ENCODE measurements at regions not wholly inside any gene's neighbourhood (a gene's known extent, or its start where the extent isn't known, plus 50 kb on each side); places are given as distances from the start of the nearest gene placed in this dataset.

DNA sequence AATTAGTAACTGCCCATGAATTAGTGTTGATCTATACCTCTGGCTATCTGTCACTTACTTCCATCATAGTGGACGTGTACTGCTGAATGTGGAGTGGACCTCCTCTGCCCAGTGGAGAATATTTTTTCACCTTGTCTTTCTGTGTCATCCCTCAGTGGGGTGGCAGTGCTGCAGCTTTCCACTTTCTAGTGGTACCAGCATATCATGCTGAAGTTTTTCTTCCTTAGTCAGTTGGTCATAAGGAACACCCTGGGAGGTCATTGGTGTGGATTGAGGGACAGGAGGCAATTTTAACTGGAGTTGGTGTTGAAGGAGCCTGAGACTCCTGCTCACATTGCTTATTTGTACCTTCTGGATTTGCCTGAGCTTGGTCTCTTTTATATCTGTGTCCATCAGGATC is 151.7 kb upstream of the ANKH start:
- DNase-seq (ENCODE audit: low read depth): no peak
- in situ Hi-C loops (cut with HindIII; ENCODE audit: low pct_unique_long_range_greater_than_20kb, low sequenced_read_pairs): no loop called here

DNA sequence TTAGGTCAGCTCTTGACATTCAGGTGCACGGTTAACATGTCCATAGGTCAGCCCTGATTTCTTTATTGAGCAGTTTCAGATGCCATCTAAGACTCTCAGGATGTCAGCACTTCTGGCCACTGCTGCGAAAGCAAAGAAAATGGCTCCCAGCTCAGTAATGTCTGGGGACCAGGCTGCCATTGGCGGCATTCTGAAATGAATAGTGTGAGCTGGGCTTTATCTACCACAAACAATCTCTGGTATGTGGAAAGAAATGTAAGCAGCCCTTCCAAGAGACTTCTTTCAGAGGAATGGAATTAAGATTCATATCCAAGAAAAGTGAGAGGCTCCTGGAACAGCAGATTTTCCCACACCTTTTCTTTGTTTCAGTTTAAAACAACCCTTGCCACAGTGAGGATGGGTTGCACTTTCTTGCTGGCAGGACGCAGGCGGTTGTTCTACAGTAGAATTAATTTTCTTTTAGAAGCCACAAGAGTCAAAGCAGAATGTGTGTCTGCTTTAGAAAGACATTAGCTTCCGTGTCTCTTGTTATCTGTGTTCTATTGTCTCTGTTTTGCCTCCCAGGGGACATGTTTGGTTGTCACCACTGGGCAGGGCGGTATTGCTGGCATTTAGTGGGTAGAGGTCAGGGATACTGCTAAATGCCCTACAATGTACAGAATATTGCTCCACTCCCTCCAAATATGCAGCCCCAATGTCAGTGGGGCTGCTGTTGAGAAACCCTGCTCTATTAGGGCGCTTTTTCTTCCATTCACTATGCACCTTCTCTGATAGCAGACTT is 149.9 kb upstream of the ANKH start:
- peak; percentile 4 for DNase-seq (ENCODE audit: low read depth)
- in situ Hi-C loops (cut with HindIII; ENCODE audit: low pct_unique_long_range_greater_than_20kb, low sequenced_read_pairs): no loop called here

DNA sequence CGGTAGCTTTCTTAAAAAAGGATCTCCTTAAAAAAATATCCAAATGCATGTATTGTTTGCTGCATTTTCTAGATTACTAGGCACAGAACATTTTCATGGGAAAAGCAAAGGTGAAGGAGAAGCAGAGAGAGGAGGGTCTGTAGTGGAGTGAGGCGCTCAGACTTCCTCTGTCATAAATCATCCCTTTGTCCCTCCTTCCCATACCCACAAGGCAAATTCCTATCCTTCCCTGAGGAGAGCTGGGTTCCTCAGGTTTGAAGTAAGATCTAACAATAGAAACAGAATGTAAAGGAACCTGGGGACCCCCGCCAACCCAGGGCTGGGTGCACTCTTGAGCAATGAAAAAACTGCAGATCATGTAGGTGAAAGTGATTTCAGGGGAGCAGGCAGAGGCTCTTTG is 149.2 kb upstream of the ANKH start:
- in situ Hi-C loops (cut with HindIII; ENCODE audit: low pct_unique_long_range_greater_than_20kb, low sequenced_read_pairs): no loop called here

DNA sequence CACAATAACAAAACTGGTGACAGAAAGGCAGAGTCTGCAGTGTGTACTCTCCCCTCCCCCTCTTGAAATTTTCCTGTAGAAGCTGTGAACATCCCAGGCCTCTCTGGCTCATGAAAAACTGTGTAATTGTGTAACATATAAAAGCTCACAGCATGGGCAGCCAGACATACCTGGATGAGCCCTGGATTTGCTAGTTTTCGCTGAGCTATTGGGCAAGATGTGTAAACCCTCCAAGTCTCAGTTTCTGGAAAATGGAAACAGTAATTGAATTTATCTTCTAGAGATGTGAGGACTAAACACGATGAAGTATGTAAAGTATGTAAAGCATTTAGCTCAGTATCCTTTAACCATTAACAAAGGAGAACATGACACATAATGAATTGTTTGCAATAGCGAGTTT is 143.2 kb upstream of the ANKH start:
- DNase-seq (ENCODE audit: low read depth): peak; percentile 14
- in situ Hi-C loops (cut with HindIII; ENCODE audit: low pct_unique_long_range_greater_than_20kb, low sequenced_read_pairs): no loop called here

More for the DNA sequence above, 149.2 kb upstream of the ANKH start:
- no peak for DNase-seq (ENCODE audit: low read depth)

DNA sequence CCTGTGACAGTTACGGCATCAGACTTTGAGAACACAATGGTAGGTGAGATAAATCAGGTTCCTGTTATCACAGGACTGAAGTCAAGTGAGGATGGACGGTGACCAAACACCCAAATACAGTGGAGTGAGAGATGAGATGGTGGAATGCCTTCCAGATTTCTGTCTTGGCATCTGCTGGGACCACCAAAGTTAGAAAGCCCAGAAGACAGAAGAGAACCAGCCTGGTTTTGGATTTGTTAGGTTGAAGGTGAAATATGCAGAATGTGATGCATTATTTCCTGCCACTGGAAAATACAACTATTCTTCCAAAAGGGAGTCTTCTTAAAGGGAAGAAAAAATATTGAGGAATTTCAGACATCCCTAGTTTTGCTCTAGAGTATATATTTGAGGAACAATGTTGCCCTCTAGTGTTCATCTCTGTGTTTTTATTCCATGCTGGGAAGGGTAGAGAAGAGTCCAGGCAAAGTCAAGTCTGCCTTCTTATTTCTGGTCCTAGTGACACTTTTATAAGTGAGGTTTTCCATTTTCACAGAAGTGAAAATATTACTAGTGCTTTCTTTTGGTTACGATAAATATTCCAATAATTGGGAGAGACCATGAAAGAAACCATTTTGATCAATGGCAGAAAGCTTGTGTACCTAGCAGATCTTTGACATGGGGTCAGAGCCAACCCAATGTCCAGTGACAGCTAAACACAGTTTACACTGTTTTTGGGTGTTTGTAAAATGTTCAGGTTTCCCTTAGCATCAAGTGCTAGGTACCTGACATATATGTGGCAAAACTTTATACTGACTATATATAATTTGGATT is 142.3 kb upstream of the ANKH start:
- DNase-seq (ENCODE audit: low read depth): peak; percentile 67
- in situ Hi-C loops (cut with HindIII; ENCODE audit: low pct_unique_long_range_greater_than_20kb, low sequenced_read_pairs): no loop called here

DNA sequence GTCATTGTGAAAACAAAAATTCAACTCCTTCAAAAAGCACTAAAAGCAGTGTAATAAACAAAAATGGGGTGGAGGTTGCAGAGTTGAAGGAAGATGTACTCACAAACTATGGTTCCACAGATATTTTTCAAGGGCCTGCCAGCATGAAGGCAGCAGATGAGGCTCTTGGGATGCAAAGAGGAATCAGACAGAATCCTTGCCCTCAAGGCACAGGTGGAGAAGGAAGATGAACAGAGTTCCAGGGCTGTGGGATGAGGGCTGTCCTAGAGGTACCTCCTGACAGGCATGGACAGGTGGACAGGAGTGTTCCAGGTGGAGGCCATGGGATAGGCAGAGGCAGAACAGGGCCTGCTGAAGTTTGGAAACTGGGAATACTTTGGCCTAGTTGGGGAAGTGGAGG is 140.5 kb upstream of the ANKH start:
- in situ Hi-C loops (cut with HindIII; ENCODE audit: low pct_unique_long_range_greater_than_20kb, low sequenced_read_pairs): no loop called here
- no peak for DNase-seq (ENCODE audit: low read depth)

DNA sequence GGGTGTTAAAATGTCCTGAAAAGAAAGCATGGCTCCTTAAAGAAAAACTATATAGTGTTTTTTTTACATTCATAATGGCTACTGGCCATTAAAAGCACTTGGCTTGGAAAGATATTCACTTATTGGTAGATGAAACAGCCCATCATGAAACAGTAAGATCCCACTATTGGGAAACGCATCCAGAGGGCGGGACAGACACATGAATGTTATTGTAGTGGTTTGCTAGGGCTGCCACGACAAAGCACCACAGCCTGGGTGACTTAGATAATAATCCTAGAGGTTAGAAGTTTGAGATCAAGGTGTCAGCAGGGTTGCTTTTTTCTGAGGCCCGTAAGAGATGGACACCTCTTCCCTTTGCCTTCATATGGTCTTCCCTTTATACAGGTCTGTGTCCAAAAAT is 139.4 kb upstream of the ANKH start:
- in situ Hi-C loops (cut with HindIII; ENCODE audit: low pct_unique_long_range_greater_than_20kb, low sequenced_read_pairs): no loop called here
- DNase-seq (ENCODE audit: low read depth): no peak

DNA sequence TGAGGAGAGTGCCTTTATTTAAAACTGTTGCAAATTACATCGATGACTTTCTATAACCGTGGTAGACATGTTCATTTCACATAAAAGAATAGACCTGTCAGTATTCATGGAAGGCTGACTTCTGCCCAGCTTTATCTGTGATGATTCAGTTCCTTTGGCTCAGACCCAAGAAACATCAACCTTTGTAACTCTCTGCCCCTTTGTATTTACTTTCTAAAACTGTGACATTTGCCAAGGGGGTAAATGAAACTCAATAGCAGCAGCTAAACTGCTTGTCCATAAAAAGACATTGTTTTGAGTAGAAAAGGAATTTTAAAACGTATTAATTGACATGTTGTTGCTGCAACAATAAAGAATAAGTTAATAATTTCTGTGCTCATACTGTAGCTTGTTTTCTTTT is 137.8 kb upstream of the ANKH start:
- in situ Hi-C loops (cut with HindIII; ENCODE audit: low pct_unique_long_range_greater_than_20kb, low sequenced_read_pairs): no loop called here
- peak; percentile 83 for DNase-seq (ENCODE audit: low read depth)

DNA sequence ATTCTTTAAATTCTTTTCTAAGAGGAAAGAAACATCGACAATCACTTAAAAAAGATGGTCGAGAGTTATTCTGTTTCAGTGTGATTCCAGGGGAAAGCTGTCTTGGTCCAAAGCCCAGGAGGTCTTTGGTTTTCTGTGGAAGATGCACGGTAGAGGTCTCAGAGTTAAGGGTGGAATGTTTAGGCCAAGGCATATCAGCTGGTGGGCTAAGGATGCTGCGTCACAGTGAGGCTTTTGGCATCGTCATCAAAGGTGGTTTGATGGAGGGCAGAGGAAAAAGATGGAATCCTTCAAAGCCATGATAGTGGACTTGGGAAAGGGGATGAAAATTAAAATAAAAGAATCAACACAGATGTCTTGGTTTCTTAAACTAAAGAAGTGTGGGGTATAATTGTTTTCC is 137.3 kb upstream of the ANKH start:
- in situ Hi-C loops (cut with HindIII; ENCODE audit: low pct_unique_long_range_greater_than_20kb, low sequenced_read_pairs): no loop called here
- DNase-seq (ENCODE audit: low read depth): no peak

DNA sequence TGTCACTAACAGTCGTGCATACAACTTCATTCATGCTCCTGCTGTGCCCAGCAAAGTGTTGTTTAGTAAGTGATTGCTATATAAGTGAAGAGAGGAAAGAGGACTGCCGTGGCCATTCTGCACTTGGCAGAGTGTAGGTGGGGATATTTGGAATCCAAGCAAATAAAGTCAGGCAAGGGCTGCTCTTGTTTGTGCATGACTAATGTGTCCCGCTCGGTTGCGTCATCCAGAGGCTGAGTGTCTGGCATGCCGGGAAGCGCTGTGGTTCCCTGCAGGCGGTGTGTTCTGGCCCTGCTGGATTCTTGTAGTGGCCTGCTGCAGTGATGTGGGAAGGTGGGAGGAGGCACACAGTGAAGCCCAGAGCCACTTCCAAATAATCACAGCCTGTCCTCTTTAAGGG is 136.9 kb upstream of the ANKH start:
- in situ Hi-C loops (cut with HindIII; ENCODE audit: low pct_unique_long_range_greater_than_20kb, low sequenced_read_pairs): no loop called here
- peak; percentile 78 for DNase-seq (ENCODE audit: low read depth)

DNA sequence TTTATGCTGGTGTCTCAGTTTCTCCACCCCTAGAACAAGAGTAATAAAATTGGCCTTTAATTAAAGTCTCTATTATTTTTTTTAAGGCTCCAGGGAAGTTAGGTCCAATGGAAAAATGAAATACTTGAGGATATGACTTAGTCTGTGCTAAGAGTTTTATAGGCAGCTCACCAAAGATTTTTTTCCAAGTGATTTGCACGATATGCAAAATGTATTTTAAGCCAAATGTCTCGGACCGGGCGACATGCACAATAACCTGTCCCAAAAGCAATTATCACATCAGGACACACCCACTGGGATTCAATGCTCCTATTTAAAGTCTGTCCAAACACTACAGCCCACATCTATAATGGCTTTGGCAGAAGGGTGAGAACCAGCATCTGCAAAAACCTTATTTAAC is 136.1 kb upstream of the ANKH start:
- in situ Hi-C loops (cut with HindIII; ENCODE audit: low pct_unique_long_range_greater_than_20kb, low sequenced_read_pairs): no loop called here
- DNase-seq (ENCODE audit: low read depth): no peak

DNA sequence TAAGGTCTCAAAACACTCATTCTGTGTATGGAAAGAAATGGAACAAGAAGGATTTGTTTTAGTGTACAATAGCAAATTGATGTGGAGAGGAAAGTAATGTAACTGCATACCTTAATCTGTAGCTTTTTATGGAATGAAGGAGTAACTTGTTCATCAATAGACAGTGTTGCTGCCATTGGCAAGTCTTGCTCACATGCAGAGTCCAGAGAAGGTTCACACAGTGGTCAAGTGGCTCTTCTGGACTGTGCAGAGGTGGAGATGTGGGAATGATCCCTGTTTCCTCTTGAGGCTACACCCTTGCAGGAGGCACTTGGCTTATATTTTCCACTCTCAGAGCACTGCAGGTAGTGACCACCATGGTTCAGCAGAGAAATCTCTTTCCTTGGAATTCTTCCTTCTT is 132.9 kb upstream of the ANKH start:
- in situ Hi-C loops (cut with HindIII; ENCODE audit: low pct_unique_long_range_greater_than_20kb, low sequenced_read_pairs): no loop called here
- no peak for DNase-seq (ENCODE audit: low read depth)

DNA sequence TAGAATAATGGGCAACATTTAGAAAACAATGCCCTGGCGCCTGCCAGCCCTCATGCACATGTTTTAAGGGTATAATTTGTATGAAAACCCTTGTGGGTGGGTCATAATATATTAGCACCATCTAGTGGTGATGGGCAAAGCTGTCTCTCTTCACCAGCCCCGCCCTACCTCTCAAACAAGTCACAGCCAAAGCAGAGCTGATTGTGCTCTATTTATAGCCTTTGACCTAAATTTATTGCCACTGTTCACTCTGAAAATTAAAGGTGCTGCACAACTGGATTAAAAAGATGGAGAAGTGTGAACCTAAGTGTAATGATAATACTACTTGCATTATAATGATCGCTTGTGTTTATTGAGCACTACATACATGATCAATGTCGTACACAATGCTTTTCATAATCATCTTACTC is 131.9 kb upstream of the ANKH start:
- peak; percentile 52 for DNase-seq (ENCODE audit: low read depth)
- in situ Hi-C loops (cut with HindIII; ENCODE audit: low pct_unique_long_range_greater_than_20kb, low sequenced_read_pairs): no loop called here

DNA sequence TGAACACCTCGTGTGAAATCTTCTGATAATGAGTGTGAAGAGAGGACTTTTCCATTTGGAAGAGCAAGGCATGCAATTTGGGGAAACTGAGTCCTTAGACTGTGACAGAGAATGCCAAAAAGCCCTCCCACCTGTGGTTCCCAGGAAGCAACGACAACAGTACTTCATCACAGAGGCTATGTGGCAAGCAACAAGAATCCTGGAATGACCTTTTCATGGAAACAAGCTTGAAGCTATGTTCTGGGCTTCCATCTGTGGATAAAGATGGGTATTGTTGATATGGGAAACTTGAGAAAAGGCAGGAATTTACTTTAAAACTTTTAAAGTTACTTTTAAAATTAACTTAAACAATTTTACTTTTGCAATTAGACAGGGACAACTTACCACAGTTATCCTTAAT is 131.2 kb upstream of the ANKH start:
- in situ Hi-C loops (cut with HindIII; ENCODE audit: low pct_unique_long_range_greater_than_20kb, low sequenced_read_pairs): no loop called here
- no peak for DNase-seq (ENCODE audit: low read depth)

DNA sequence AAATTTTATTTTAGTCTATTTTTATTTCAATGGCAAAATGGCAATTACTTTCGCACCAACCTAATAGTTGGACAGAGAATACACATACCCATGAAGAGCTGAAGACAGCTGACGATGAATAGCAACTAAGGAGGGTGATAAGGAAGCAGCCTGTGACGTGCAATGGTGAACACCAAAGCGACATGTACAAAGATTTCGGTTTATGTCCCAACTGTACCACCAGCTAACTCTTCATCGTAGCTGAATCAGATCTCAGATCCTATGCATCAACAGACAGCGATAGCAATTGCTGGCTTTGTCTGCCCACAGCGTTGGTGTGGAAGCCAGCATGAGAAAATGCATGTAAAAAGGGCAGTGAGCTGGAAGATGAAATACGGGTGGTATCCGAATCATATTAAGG is 130.6 kb upstream of the ANKH start:
- in situ Hi-C loops (cut with HindIII; ENCODE audit: low pct_unique_long_range_greater_than_20kb, low sequenced_read_pairs): no loop called here
- no peak for DNase-seq (ENCODE audit: low read depth)

DNA sequence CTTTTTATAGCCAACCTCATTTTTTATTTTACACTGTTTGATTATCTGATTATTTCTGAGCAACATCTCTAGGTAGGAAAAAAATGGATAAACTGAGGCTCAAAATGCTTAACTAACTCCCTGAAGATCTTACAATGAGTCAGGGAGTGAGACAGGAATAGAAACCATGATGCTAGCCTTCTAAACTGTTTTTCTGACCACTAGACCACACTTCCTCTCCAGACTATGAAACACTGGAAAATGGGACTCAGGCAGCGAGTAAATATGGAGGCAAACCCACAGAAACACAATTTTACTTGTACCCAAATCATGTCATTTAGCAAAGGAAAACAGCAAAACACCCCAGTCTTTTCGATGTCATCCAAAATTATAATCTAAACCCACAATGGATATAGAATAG is 129.9 kb upstream of the ANKH start:
- in situ Hi-C loops (cut with HindIII; ENCODE audit: low pct_unique_long_range_greater_than_20kb, low sequenced_read_pairs): no loop called here
- no peak for DNase-seq (ENCODE audit: low read depth)

DNA sequence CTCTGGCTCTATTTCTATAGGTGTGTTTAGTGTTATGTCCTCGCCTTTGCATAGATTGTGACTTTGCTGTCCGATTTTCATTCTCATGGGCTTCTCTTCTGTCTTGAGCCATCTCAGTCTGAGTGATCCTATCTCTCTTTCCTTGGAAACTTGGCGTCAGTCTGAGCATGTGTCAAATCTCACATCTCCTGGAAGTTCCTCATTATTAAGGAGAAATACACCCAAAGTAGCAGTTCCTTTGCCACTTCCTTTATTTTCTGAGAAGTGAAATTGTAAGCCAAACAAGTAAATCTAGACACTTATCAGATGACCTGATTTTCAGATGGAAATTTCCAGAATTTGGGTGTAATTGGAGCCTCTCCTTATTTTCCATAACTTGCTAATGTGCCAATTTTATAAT is 126.9 kb upstream of the ANKH start:
- no peak for DNase-seq (ENCODE audit: low read depth)
- in situ Hi-C loops (cut with HindIII; ENCODE audit: low pct_unique_long_range_greater_than_20kb, low sequenced_read_pairs): no loop called here

DNA sequence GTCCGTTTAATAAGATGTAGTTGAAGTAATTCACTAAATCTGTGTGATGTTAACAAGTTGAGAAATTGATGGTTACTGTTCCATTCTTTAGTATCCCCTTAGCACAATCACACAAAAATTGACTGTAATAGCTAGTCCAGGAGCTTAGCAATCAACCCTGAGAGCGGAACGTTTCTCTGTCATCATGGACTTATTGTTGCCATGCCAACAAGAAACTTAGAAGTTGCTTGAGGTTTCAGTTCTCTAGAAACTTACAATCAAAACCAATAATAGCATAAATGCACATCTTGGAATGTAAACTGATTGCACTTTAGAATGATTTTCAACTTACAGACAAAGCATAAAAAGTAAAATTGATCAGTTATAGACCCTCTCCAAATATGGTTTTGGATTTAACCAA is 125.4 kb upstream of the ANKH start:
- no peak for DNase-seq (ENCODE audit: low read depth)
- in situ Hi-C loops (cut with HindIII; ENCODE audit: low pct_unique_long_range_greater_than_20kb, low sequenced_read_pairs): no loop called here

DNA sequence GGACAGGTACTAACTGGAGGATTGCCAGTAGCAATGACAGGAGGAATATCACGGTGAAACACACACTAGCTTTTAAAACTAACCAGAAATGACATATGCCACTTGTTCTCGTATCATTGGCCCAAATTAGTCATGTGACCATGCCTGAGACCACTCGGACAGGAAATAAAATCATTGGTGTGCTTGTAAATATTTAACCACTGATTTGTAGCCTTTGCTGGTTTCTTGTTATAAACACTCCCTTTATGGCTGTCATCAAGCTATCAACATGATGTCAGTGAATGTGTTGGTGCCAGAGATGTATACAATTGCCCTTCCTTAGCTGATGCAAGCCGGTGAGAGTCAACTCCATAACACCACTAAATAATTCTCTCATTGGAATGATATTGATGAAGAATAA is 123.7 kb upstream of the ANKH start:
- in situ Hi-C loops (cut with HindIII; ENCODE audit: low pct_unique_long_range_greater_than_20kb, low sequenced_read_pairs): no loop called here
- DNase-seq (ENCODE audit: low read depth): peak; percentile 43

Measured in Caki2 (cell line).